ENCODE measurements at regions not wholly inside any gene's neighbourhood (a gene's known extent, or its start where the extent isn't known, plus 50 kb on each side); places are given as distances from the start of the nearest gene placed in this dataset.
"Not testable (repeated sequence)": the region's sequence is repeated elsewhere in the genome, so short reads cannot be mapped to it uniquely, and the experiment has no call there.

DNA sequence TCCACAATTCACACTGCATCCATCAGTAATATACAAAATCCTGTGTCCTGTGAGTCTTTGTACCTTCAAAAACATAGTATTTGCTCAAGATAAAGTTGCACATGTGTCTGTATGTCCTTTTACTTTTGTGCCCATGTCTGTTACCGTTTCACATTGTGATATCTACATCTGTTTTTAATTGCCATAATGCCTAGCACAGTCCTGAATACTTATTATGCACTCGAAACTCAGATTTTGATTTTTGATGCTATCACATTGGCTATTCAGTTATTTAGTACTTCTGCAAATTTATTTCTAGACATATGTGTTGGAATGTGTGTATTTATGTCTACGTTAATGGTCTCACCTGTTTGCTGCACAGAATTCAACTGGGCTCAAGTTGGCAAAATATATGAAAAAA is 452.8 kb upstream of the ZEB2 start:
- no peaks in the 10 kb centered on the region for H3K4me1 ChIP-seq (ENCODE audit: control extremely low read depth in 1 of 4, control insufficient read depth in 4 of 4, insufficient read depth in 4 of 4, low read length in 3 of 4)
- DNase-seq, result no peak
- ChIA-PET CTCF (no interaction called here), POLR2A (no interaction called here)
- no peaks in the 10 kb centered on the region for H3K36me3 ChIP-seq (ENCODE audit: control insufficient read depth in 4 of 4, insufficient read depth in 4 of 4, low read length in 3 of 4)
- H3K27ac ChIP-seq (ENCODE audit: insufficient read depth in 1 of 2, low read depth in 1 of 2, low read length in 2 of 2, poor library complexity in 1 of 2, severe bottlenecking in 2 of 2), result no peak overlapping the region
- H3K4me3 ChIP-seq (ENCODE audit: control insufficient read depth in 1 of 7, extremely low read depth in 1 of 7, insufficient read depth in 4 of 7, low read depth in 2 of 7, low read length in 6 of 7), result no peak overlapping the region
- peaks cover 2 to 8% (median 4%) of the 10 kb centered on the region in 5 experiments for H3K9me3 ChIP-seq (ENCODE audit: control extremely low read depth in 1 of 5, control insufficient read depth in 4 of 5, insufficient read depth in 2 of 5, low read depth in 1 of 5, low read length in 4 of 5)
- no peaks in the 10 kb centered on the region for H3K27me3 ChIP-seq (replicated peaks in 2 of 5; ENCODE audit: control insufficient read depth in 4 of 5, insufficient read depth in 5 of 5, low read length in 4 of 5)
- no CpG with 5 or more reads among the region's 3 CpGs for WGBS (ENCODE audit: insufficient coverage)

DNA sequence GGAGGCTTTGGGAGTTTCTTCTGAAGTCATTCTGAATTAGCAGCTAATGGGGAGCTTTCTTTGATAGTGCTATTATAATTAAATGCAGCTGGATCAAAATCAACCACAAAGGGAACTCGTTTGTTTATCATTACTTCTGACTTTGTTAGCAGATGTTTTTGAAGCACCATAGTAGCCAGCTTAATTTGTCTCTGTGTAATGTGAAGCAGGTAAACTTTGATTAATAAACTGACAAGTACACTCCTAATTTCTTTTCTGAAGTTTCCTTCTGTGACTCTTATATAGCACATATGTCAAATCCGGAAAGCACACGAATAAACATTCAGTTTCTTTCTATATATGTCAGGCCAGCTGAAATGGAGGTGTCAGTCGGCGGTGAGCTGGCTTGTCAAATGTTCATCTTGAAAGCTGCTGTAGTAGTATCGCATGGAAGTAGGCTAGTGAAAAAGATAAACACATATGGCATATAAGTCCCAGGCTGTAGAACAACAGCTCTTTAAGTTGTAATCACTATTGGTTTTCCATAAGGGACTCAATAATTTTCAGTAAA is 451.9 kb upstream of the ZEB2 start:
- H3K9me3 ChIP-seq (ENCODE audit: control extremely low read depth in 1 of 5, control insufficient read depth in 4 of 5, insufficient read depth in 2 of 5, low read depth in 1 of 5, low read length in 4 of 5), result peaks cover 2 to 8% (median 4%) of the 10 kb centered on the region in 5 experiments
- H3K27ac ChIP-seq (ENCODE audit: insufficient read depth in 1 of 2, low read depth in 1 of 2, low read length in 2 of 2, poor library complexity in 1 of 2, severe bottlenecking in 2 of 2), result no peak overlapping the region
- CTCF ChIA-PET, result no interaction called here
- no peaks in the 10 kb centered on the region for H3K4me1 ChIP-seq (ENCODE audit: control extremely low read depth in 1 of 4, control insufficient read depth in 4 of 4, insufficient read depth in 4 of 4, low read length in 3 of 4)
- 97% methylated on average over 5 of the region's 6 CpGs for WGBS (ENCODE audit: insufficient coverage)
- no peaks in the 10 kb centered on the region for H3K27me3 ChIP-seq (replicated peaks in 2 of 5; ENCODE audit: control insufficient read depth in 4 of 5, insufficient read depth in 5 of 5, low read length in 4 of 5)
- no peak overlapping the region for H3K4me3 ChIP-seq (ENCODE audit: control insufficient read depth in 1 of 7, extremely low read depth in 1 of 7, insufficient read depth in 4 of 7, low read depth in 2 of 7, low read length in 6 of 7)
- POLR2A ChIA-PET, result no interaction called here
- H3K36me3 ChIP-seq (ENCODE audit: control insufficient read depth in 4 of 4, insufficient read depth in 4 of 4, low read length in 3 of 4), result no peaks in the 10 kb centered on the region
- no peak for DNase-seq

- H3K27ac ChIP-seq (ENCODE audit: insufficient read depth in 1 of 2, low read depth in 1 of 2, low read length in 2 of 2, poor library complexity in 1 of 2, severe bottlenecking in 2 of 2); CTCF ChIA-PET: not testable (repeated sequence)
- no CpG with 5 or more reads among the region's 1 CpG for WGBS (ENCODE audit: insufficient coverage)
Observed at GRCh38 chr2:144970410-144970809, 450.5 kb upstream of the ZEB2 start.

GRCh38 chr2:144969564-144969963 is 449.6 kb upstream of the ZEB2 start:
- H3K27ac ChIP-seq (ENCODE audit: insufficient read depth in 1 of 2, low read depth in 1 of 2, low read length in 2 of 2, poor library complexity in 1 of 2, severe bottlenecking in 2 of 2); H3K4me3 ChIP-seq (ENCODE audit: control insufficient read depth in 1 of 7, extremely low read depth in 1 of 7, insufficient read depth in 4 of 7, low read depth in 2 of 7, low read length in 6 of 7); H3K36me3 ChIP-seq (ENCODE audit: control insufficient read depth in 4 of 4, insufficient read depth in 4 of 4, low read length in 3 of 4); H3K27me3 ChIP-seq (replicated peaks in 2 of 5; ENCODE audit: control insufficient read depth in 4 of 5, insufficient read depth in 5 of 5, low read length in 4 of 5); CTCF ChIA-PET; DNase-seq; POLR2A ChIA-PET; H3K4me1 ChIP-seq (ENCODE audit: control extremely low read depth in 1 of 4, control insufficient read depth in 4 of 4, insufficient read depth in 4 of 4, low read length in 3 of 4): not testable (repeated sequence)
- peaks cover 3 to 17% (median 14%) of the 10 kb centered on the region in 5 experiments for H3K9me3 ChIP-seq (ENCODE audit: control extremely low read depth in 1 of 5, control insufficient read depth in 4 of 5, insufficient read depth in 2 of 5, low read depth in 1 of 5, low read length in 4 of 5)
- 100% methylated on average over 1 of the region's 1 CpG for WGBS (ENCODE audit: insufficient coverage)

More at GRCh38 chr2:144970410-144970809, 450.5 kb upstream of the ZEB2 start:
- POLR2A ChIA-PET; H3K4me1 ChIP-seq (ENCODE audit: control extremely low read depth in 1 of 4, control insufficient read depth in 4 of 4, insufficient read depth in 4 of 4, low read length in 3 of 4); H3K36me3 ChIP-seq (ENCODE audit: control insufficient read depth in 4 of 4, insufficient read depth in 4 of 4, low read length in 3 of 4); H3K27me3 ChIP-seq (replicated peaks in 2 of 5; ENCODE audit: control insufficient read depth in 4 of 5, insufficient read depth in 5 of 5, low read length in 4 of 5); H3K4me3 ChIP-seq (ENCODE audit: control insufficient read depth in 1 of 7, extremely low read depth in 1 of 7, insufficient read depth in 4 of 7, low read depth in 2 of 7, low read length in 6 of 7); DNase-seq: not testable (repeated sequence)
- H3K9me3 ChIP-seq (ENCODE audit: control extremely low read depth in 1 of 5, control insufficient read depth in 4 of 5, insufficient read depth in 2 of 5, low read depth in 1 of 5, low read length in 4 of 5), result peaks cover 3 to 12% (median 8%) of the 10 kb centered on the region in 5 experiments

- Histone ChIP-seq H3K4me3 (ENCODE audit: control insufficient read depth in 1 of 7, extremely low read depth in 1 of 7, insufficient read depth in 4 of 7, low read depth in 2 of 7, low read length in 6 of 7) (no peak overlapping the region), H3K27me3 (replicated peaks in 2 of 5; ENCODE audit: control insufficient read depth in 4 of 5, insufficient read depth in 5 of 5, low read length in 4 of 5) (no peaks in the 10 kb centered on the region), H3K4me1 (ENCODE audit: control extremely low read depth in 1 of 4, control insufficient read depth in 4 of 4, insufficient read depth in 4 of 4, low read length in 3 of 4) (no peaks in the 10 kb centered on the region), H3K9me3 (ENCODE audit: control extremely low read depth in 1 of 5, control insufficient read depth in 4 of 5, insufficient read depth in 2 of 5, low read depth in 1 of 5, low read length in 4 of 5) (peaks cover 1 to 21% (median 15%) of the 10 kb centered on the region in 5 experiments), H3K27ac (ENCODE audit: insufficient read depth in 1 of 2, low read depth in 1 of 2, low read length in 2 of 2, poor library complexity in 1 of 2, severe bottlenecking in 2 of 2) (no peak overlapping the region), H3K36me3 (ENCODE audit: control insufficient read depth in 4 of 4, insufficient read depth in 4 of 4, low read length in 3 of 4) (no peaks in the 10 kb centered on the region)
- CTCF ChIA-PET, result no interaction called here
- 100% methylated on average over 1 of the region's 2 CpGs for WGBS (ENCODE audit: insufficient coverage)
- POLR2A ChIA-PET, result no interaction called here
- no peak for DNase-seq
Observed at GRCh38 chr2:144967961-144968360, 448.0 kb upstream of the ZEB2 start.

DNA sequence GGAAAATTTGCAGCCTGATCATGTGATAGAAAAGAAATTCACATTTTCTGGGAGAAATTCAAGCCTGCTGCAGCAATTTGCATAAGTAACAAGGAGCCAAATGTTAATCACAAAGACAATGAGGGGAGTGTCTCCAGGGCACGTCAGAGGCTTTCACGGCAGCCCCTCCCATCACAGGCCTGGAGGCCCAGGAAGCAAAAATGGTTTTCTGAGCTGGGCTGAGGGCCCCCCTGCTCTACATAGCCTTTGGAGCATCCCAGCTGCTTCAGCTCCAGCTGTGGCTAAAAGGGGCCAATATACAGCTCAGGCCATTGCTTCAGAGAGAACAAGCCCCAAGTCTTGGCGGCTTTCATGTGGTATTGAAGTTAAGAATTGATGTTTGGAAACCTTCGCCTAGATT is 445.3 kb upstream of the ZEB2 start:
- Histone ChIP-seq H3K36me3 (ENCODE audit: control insufficient read depth in 4 of 4, insufficient read depth in 4 of 4, low read length in 3 of 4) (no peaks in the 10 kb centered on the region), H3K4me1 (ENCODE audit: control extremely low read depth in 1 of 4, control insufficient read depth in 4 of 4, insufficient read depth in 4 of 4, low read length in 3 of 4) (no peaks in the 10 kb centered on the region), H3K9me3 (ENCODE audit: control extremely low read depth in 1 of 5, control insufficient read depth in 4 of 5, insufficient read depth in 2 of 5, low read depth in 1 of 5, low read length in 4 of 5) (peaks cover 0 to 17% (median 13%) of the 10 kb centered on the region in 5 experiments), H3K27me3 (replicated peaks in 2 of 5; ENCODE audit: control insufficient read depth in 4 of 5, insufficient read depth in 5 of 5, low read length in 4 of 5) (no peaks in the 10 kb centered on the region), H3K4me3 (ENCODE audit: control insufficient read depth in 1 of 7, extremely low read depth in 1 of 7, insufficient read depth in 4 of 7, low read depth in 2 of 7, low read length in 6 of 7) (no peak overlapping the region), H3K27ac (ENCODE audit: insufficient read depth in 1 of 2, low read depth in 1 of 2, low read length in 2 of 2, poor library complexity in 1 of 2, severe bottlenecking in 2 of 2) (no peak overlapping the region)
- POLR2A ChIA-PET, result no interaction called here
- DNase-seq, result no peak
- 98% methylated on average over 4 of the region's 4 CpGs for WGBS (ENCODE audit: insufficient coverage)
- CTCF ChIA-PET, result no interaction called here

GRCh38 chr2:144963031-144963430 is 443.1 kb upstream of the ZEB2 start:
- WGBS (ENCODE audit: insufficient coverage), result 100% methylated on average over 2 of the region's 2 CpGs
- no peak for DNase-seq
- no peak overlapping the region for H3K27ac ChIP-seq (ENCODE audit: insufficient read depth in 1 of 2, low read depth in 1 of 2, low read length in 2 of 2, poor library complexity in 1 of 2, severe bottlenecking in 2 of 2)
- H3K27me3 ChIP-seq (replicated peaks in 2 of 5; ENCODE audit: control insufficient read depth in 4 of 5, insufficient read depth in 5 of 5, low read length in 4 of 5), result no peaks in the 10 kb centered on the region
- no peaks in the 10 kb centered on the region for H3K4me1 ChIP-seq (ENCODE audit: control extremely low read depth in 1 of 4, control insufficient read depth in 4 of 4, insufficient read depth in 4 of 4, low read length in 3 of 4)
- H3K4me3 ChIP-seq (ENCODE audit: control insufficient read depth in 1 of 7, extremely low read depth in 1 of 7, insufficient read depth in 4 of 7, low read depth in 2 of 7, low read length in 6 of 7), result no peak overlapping the region
- no peaks in the 10 kb centered on the region for H3K36me3 ChIP-seq (ENCODE audit: control insufficient read depth in 4 of 4, insufficient read depth in 4 of 4, low read length in 3 of 4)
- H3K9me3 ChIP-seq (ENCODE audit: control extremely low read depth in 1 of 5, control insufficient read depth in 4 of 5, insufficient read depth in 2 of 5, low read depth in 1 of 5, low read length in 4 of 5), result peaks cover 0 to 17% (median 7%) of the 10 kb centered on the region in 5 experiments
- POLR2A ChIA-PET, result no interaction called here
- CTCF ChIA-PET, result no interaction called here

All from common myeloid progenitor, CD34-positive (primary cell).